HEK293T (cell line): ENCODE measurements at regions not wholly inside any gene's neighbourhood (a gene's known extent, or its start where the extent isn't known, plus 50 kb on each side); places are given as distances from the start of the nearest gene placed in this dataset.

ENCODE experiments used
- BHLHE40 ChIP-seq: fragments of 450-650 bp; IDR thresholded peaks from 2 replicates; pipeline ENCODE4 v1.6.1; 2016; ENCODE audit warnings: mild to moderate bottlenecking, moderate library complexity, borderline replicate concordance
- HDGF ChIP-seq: fragments of 450-650 bp; IDR thresholded peaks from 2 replicates; pipeline ENCODE4 v1.6.1; 2017; ENCODE audit warnings: antibody characterized with exemption, borderline replicate concordance
- SP1 ChIP-seq: fragments of 450-650 bp; IDR thresholded peaks from 2 replicates; pipeline ENCODE4 v1.6.1; 2017

GRCh38 chr3:164521139-164521538, 557.2 kb downstream of the SI start:
- TF ChIP-seq HDGF (no peak), SP1 (no peak), BHLHE40 (no peak)
